Neural progenitor cell (in vitro differentiated cells): ENCODE measurements at regions not wholly inside any gene's neighbourhood (a gene's known extent, or its start where the extent isn't known, plus 50 kb on each side); places are given as distances from the start of the nearest gene placed in this dataset.

Experiments used
- CTCF ChIP-seq: fragments of 200-600 bp; sonication (generic); IDR thresholded peaks from 2 replicates; pipeline ENCODE4 v1.5.1; 2017; ENCODE audit warnings: antibody characterized with exemption, mild to moderate bottlenecking
- EZH2 ChIP-seq: fragments of 200-600 bp; sonication (generic); IDR thresholded peaks from 2 replicates; pipeline ENCODE4 v1.6.1; 2017; ENCODE audit warnings: antibody characterized with exemption, mild to moderate bottlenecking, moderate library complexity
- EZH2phosphoT487 ChIP-seq: fragments of 200-600 bp; sonication (generic); IDR thresholded peaks from 2 replicates; pipeline ENCODE4 v1.6.1; 2017; ENCODE audit warnings: antibody characterized with exemption

- TF ChIP-seq CTCF = no peak
- no peak for TF ChIP-seq EZH2
- TF ChIP-seq EZH2phosphoT487 = no peak
Measured at GRCh38 chr14:73770977-73771847, 57.0 kb upstream of the PNMA1 start.
